ENCODE measurements at regions not wholly inside any gene's neighbourhood (a gene's known extent, or its start where the extent isn't known, plus 50 kb on each side); places are given as distances from the start of the nearest gene placed in this dataset.

DNA sequence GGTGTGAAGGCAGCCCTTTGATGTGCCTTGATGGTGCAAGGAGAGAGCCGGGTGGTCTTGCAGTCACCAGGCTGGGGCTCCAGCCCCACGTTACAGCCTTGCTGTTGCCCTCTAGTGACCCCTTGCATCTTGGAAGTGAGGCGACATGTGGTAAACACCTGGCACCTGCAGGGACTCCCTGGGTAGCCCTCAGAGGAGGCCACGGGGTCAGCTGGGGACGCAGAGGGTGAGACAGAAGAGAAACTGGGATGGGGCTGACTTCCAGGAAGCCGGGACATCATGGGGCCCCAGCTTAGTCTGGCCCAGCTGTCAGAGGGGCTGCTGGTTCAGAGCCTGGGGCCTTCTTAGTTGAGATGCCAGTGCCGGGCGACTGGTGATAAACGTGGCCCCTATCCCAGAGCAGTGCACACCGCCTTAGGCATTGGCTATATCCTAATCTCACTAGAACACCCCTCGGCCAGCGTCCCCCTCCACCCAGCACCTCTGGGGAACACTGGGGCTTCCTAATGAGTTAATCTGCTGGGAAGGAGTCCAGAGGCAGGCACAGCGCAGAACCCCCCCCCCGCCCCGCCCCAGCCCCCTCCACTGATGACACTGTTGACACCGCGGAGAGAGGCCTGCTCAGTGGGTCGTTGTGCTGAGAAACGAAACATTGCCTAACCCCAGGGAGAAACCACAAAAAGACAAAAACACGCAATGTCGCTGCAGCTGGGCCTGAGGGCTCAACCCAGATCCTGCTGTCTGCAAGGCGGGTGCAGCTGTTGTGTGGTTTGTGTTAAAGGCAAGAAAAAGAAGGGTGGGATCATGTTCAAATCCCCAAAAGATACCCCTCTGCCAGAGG is 60.5 kb upstream of the KLF13 start:
- TF ChIP-seq, protein P1, sequence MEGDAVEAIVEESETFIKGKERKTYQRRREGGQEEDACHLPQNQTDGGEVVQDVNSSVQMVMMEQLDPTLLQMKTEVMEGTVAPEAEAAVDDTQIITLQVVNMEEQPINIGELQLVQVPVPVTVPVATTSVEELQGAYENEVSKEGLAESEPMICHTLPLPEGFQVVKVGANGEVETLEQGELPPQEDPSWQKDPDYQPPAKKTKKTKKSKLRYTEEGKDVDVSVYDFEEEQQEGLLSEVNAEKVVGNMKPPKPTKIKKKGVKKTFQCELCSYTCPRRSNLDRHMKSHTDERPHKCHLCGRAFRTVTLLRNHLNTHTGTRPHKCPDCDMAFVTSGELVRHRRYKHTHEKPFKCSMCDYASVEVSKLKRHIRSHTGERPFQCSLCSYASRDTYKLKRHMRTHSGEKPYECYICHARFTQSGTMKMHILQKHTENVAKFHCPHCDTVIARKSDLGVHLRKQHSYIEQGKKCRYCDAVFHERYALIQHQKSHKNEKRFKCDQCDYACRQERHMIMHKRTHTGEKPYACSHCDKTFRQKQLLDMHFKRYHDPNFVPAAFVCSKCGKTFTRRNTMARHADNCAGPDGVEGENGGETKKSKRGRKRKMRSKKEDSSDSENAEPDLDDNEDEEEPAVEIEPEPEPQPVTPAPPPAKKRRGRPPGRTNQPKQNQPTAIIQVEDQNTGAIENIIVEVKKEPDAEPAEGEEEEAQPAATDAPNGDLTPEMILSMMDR (IDR thresholded peaks at IDR 0.05): no peak
- no peak for TF ChIP-seq POLR2A (IDR thresholded peaks at IDR 0.05)

Data from testis (tissue), 2 donors.